H9 (cell line): ENCODE measurements at regions not wholly inside any gene's neighbourhood (a gene's known extent, or its start where the extent isn't known, plus 50 kb on each side); places are given as distances from the start of the nearest gene placed in this dataset.

Source experiments
- DNase-seq: peaks from one replicate; pipeline ENCODE4 v3.0.0-alpha.2; 2017
- H2AFZ ChIP-seq: one replicate; pipeline ENCODE4 v1.6.1; 2013; ENCODE audit warnings: mild to moderate bottlenecking, low read length, control low read depth, moderate library complexity
- H2AK5ac ChIP-seq: 2 replicates; pipeline ENCODE4 v1.6.1; 2013; ENCODE audit warnings: low read length, control low read depth, mixed read lengths; ENCODE audit not compliant: insufficient read length
- H2BK120ac ChIP-seq: one replicate; pipeline ENCODE4 v1.6.1; 2013; ENCODE audit warnings: low read depth, mild to moderate bottlenecking, low read length, control low read depth, inconsistent platforms; ENCODE audit not compliant: poor library complexity, severe bottlenecking
- H2BK12ac ChIP-seq: 2 replicates; pipeline ENCODE4 v1.6.1; 2013; ENCODE audit warnings: low read length, control low read depth, mixed read lengths, low read depth; ENCODE audit not compliant: insufficient read length
- H2BK15ac ChIP-seq: 2 replicates; pipeline ENCODE4 v1.6.1; 2013; ENCODE audit warnings: low read depth, low read length, control low read depth
- H2BK20ac ChIP-seq: one replicate; pipeline ENCODE4 v1.6.1; 2013; ENCODE audit warnings: low read depth, mild to moderate bottlenecking, low read length, control low read depth, inconsistent platforms; ENCODE audit not compliant: poor library complexity, severe bottlenecking
- H2BK5ac ChIP-seq: 2 replicates; pipeline ENCODE4 v1.6.1; 2013; ENCODE audit warnings: low read length, control low read depth, mixed read lengths; ENCODE audit not compliant: insufficient read length
- H3K14ac ChIP-seq: 2 replicates; pipeline ENCODE4 v1.6.1; 2013; ENCODE audit warnings: low read length, control low read depth; ENCODE audit not compliant: insufficient read depth
- H3K18ac ChIP-seq: 2 replicates; pipeline ENCODE4 v1.6.1; 2013; ENCODE audit warnings: low read depth, mild to moderate bottlenecking, mixed read lengths, low read length, control low read depth; ENCODE audit not compliant: insufficient read length
- H3K23ac ChIP-seq: 2 replicates; pipeline ENCODE4 v1.6.1; 2013; ENCODE audit warnings: low read length, control low read depth, mixed read lengths, low read depth; ENCODE audit not compliant: insufficient read length
- H3K23me2 ChIP-seq: 2 replicates; pipeline ENCODE4 v1.6.1; 2013; ENCODE audit warnings: low read depth, mild to moderate bottlenecking, mixed read lengths, low read length, control low read depth; ENCODE audit not compliant: insufficient read length, poor library complexity, severe bottlenecking
- H3K27ac ChIP-seq: 2 replicates; pipeline ENCODE4 v1.5.1; 2013; ENCODE audit warnings: low read length, control low read depth, mixed read lengths, low read depth; ENCODE audit not compliant: insufficient read length
- H3K27me3 ChIP-seq: 2 replicates; pipeline ENCODE4 v1.6.1; 2013; ENCODE audit warnings: low read length, control low read depth, inconsistent platforms; ENCODE audit not compliant: insufficient read depth
- H3K4ac ChIP-seq: 2 replicates; pipeline ENCODE4 v1.6.1; 2013; ENCODE audit warnings: low read depth, mild to moderate bottlenecking, control low read depth, inconsistent platforms, low read length, moderate library complexity
- H3K4me1 ChIP-seq: 2 replicates; pipeline ENCODE4 v1.6.1; 2013; ENCODE audit warnings: low read length, control low read depth, inconsistent platforms; ENCODE audit not compliant: insufficient read depth
- H3K4me2 ChIP-seq: 2 replicates; pipeline ENCODE4 v1.6.1; 2013; ENCODE audit warnings: low read length, control low read depth, mixed read lengths; ENCODE audit not compliant: insufficient read length, insufficient read depth
- H3K56ac ChIP-seq: 2 replicates; pipeline ENCODE4 v1.6.1; 2013; ENCODE audit warnings: low read depth, mild to moderate bottlenecking, mixed read lengths, low read length, control low read depth; ENCODE audit not compliant: insufficient read length
- H3K79me1 ChIP-seq: 2 replicates; pipeline ENCODE4 v1.6.1; 2013; ENCODE audit warnings: low read depth, mild to moderate bottlenecking, moderate library complexity, low read length, control low read depth, inconsistent platforms; ENCODE audit not compliant: insufficient read depth, poor library complexity, severe bottlenecking
- H3K79me2 ChIP-seq: 2 replicates; pipeline ENCODE4 v1.6.1; 2013; ENCODE audit warnings: low read length, control low read depth, inconsistent platforms; ENCODE audit not compliant: insufficient read depth
- H3K9ac ChIP-seq: 2 replicates; pipeline ENCODE4 v1.6.1; 2013; ENCODE audit warnings: low read length, control low read depth, mixed read lengths; ENCODE audit not compliant: insufficient read length; ENCODE audit errors: extremely low read depth
- H3K9me3 ChIP-seq: one replicate; pipeline ENCODE4 v1.6.1; 2013; ENCODE audit warnings: low read depth, low read length, inconsistent platforms; ENCODE audit not compliant: control insufficient read depth
- H3T11ph ChIP-seq: one replicate; pipeline ENCODE4 v1.6.1; 2013; ENCODE audit warnings: mild to moderate bottlenecking, low read length, control low read depth, inconsistent platforms
- H4K20me1 ChIP-seq: one replicate; pipeline ENCODE4 v1.6.1; 2013; ENCODE audit not compliant: control insufficient read depth, insufficient read length, insufficient read depth
- H4K5ac ChIP-seq: 2 replicates; pipeline ENCODE4 v1.6.1; 2013; ENCODE audit warnings: low read depth, mild to moderate bottlenecking, mixed read lengths, low read length, control low read depth; ENCODE audit not compliant: insufficient read length
- H4K8ac ChIP-seq: replicated peaks from 2 replicates; pipeline ENCODE4 v1.6.1; 2013; ENCODE audit warnings: low read length, control low read depth, mixed read lengths, low read depth; ENCODE audit not compliant: insufficient read length
- H4K91ac ChIP-seq: 2 replicates; pipeline ENCODE4 v1.6.1; 2013; ENCODE audit warnings: low read depth, mild to moderate bottlenecking, moderate library complexity, mixed read lengths, low read length, control low read depth; ENCODE audit not compliant: insufficient read length
- H3K27ac Mint-ChIP-seq, 3 experiments: 2 replicates in 2 of 3; 3 replicates in 1 of 3; pipeline ENCODE4 v1.8.0; 2020 to 2021; ENCODE audit warnings: mixed read lengths in 3 of 3, mild to moderate bottlenecking in 1 of 3, moderate library complexity in 1 of 3
- H3K27me3 Mint-ChIP-seq: 2 replicates; pipeline ENCODE4 v1.8.0; 2021; ENCODE audit warnings: low read depth, mild to moderate bottlenecking, moderate library complexity, mixed read lengths
- H3K36me3 Mint-ChIP-seq, 3 experiments: 2 replicates in 2 of 3; 3 replicates in 1 of 3; pipeline ENCODE4 v1.8.0; 2020 to 2021; ENCODE audit warnings: low read depth in 3 of 3, mixed read lengths in 3 of 3; ENCODE audit not compliant: insufficient read depth in 1 of 3
- H3K4me1 Mint-ChIP-seq, 2 experiments: 2 replicates each; pipeline ENCODE4 v1.8.0; 2020; ENCODE audit warnings: mixed read lengths in 2 of 2
- H3K4me3 Mint-ChIP-seq, 2 experiments: 2 replicates in 1 of 2; 3 replicates in 1 of 2; pipeline ENCODE4 v1.8.0; 2020 to 2021; ENCODE audit warnings: mild to moderate bottlenecking in 2 of 2, mixed read lengths in 2 of 2, moderate library complexity in 1 of 2
- H3K9me3 Mint-ChIP-seq, 2 experiments: 2 replicates in 1 of 2; 3 replicates in 1 of 2; pipeline ENCODE4 v1.8.0; 2020; ENCODE audit warnings: mild to moderate bottlenecking in 2 of 2, mixed read lengths in 2 of 2, moderate library complexity in 1 of 2
- WGBS: extraction: QIAGEN DNeasy Blood & Tissue Kit; methylation state at CpG from one replicate; pipeline ENCODE4 v1.1.7; 2013; ENCODE audit warnings: missing lambda C conversion rate, low lambda C conversion rate, mixed read lengths; ENCODE audit not compliant: insufficient read length; ENCODE audit errors: extremely low coverage; 5-methylcytosine and 5-hydroxymethylcytosine counted together
- TF ChIP-seq, protein P1 (sequence below): fragments of 200-600 bp; sonication (generic); conservative IDR thresholded peaks from 3 replicates; pipeline ENCODE4 v1.8.0; 2021; ENCODE audit warnings: antibody characterized with exemption, mild to moderate bottlenecking

- H3K9me3 ChIP-seq: no peaks in the 10 kb centered on the region
- no peaks in the 10 kb centered on the region for H3K9me3 Mint-ChIP-seq
- no peaks in the 10 kb centered on the region for H3K79me1 ChIP-seq
- no peak overlapping the region for H2BK20ac ChIP-seq
- no CpG with 5 or more reads among the region's 2 CpGs for WGBS
- H2BK12ac ChIP-seq: no peak overlapping the region
- no peak overlapping the region for H3K18ac ChIP-seq
- no peak overlapping the region for H3K4ac ChIP-seq
- no peak overlapping the region for H3K4me2 ChIP-seq
- H3K27me3 ChIP-seq: no peaks in the 10 kb centered on the region
- no peak overlapping the region for H3K56ac ChIP-seq
- H4K8ac ChIP-seq: no peak overlapping the region
- no peak overlapping the region for H2AK5ac ChIP-seq
- H3K4me1 Mint-ChIP-seq: no peaks in the 10 kb centered on the region
- H3K27me3 Mint-ChIP-seq: no peaks in the 10 kb centered on the region
- H2BK15ac ChIP-seq: no peak overlapping the region
- H3K79me2 ChIP-seq: no peaks in the 10 kb centered on the region
- H3K36me3 Mint-ChIP-seq: no peaks in the 10 kb centered on the region
- no peaks in the 10 kb centered on the region for H3K4me1 ChIP-seq
- H3K14ac ChIP-seq: no peak overlapping the region
- no peak overlapping the region for H4K5ac ChIP-seq
- no peak overlapping the region for H3T11ph ChIP-seq
- H3K27ac Mint-ChIP-seq: no peak overlapping the region
- H3K23me2 ChIP-seq: no peaks in the 10 kb centered on the region
- H3K27ac ChIP-seq: no peak overlapping the region
- no peak overlapping the region for H3K9ac ChIP-seq
- H4K20me1 ChIP-seq: no peaks in the 10 kb centered on the region
- no peak overlapping the region for H2BK5ac ChIP-seq
- H2AFZ ChIP-seq: no peak overlapping the region
- no peak overlapping the region for H3K23ac ChIP-seq
- H2BK120ac ChIP-seq: no peak overlapping the region
- H3K4me3 Mint-ChIP-seq: no peak overlapping the region
- TF ChIP-seq, protein P1, sequence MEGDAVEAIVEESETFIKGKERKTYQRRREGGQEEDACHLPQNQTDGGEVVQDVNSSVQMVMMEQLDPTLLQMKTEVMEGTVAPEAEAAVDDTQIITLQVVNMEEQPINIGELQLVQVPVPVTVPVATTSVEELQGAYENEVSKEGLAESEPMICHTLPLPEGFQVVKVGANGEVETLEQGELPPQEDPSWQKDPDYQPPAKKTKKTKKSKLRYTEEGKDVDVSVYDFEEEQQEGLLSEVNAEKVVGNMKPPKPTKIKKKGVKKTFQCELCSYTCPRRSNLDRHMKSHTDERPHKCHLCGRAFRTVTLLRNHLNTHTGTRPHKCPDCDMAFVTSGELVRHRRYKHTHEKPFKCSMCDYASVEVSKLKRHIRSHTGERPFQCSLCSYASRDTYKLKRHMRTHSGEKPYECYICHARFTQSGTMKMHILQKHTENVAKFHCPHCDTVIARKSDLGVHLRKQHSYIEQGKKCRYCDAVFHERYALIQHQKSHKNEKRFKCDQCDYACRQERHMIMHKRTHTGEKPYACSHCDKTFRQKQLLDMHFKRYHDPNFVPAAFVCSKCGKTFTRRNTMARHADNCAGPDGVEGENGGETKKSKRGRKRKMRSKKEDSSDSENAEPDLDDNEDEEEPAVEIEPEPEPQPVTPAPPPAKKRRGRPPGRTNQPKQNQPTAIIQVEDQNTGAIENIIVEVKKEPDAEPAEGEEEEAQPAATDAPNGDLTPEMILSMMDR: no peak
- H4K91ac ChIP-seq: no peak overlapping the region
- DNase-seq: no peak
These were observed 87.2 kb downstream of the RMI1 start for GRCh38 chr9:84067821-84068220.
